Erythroblast (primary cell): ENCODE measurements at regions not wholly inside any gene's neighbourhood (a gene's known extent, or its start where the extent isn't known, plus 50 kb on each side); places are given as distances from the start of the nearest gene placed in this dataset.

Source experiments
- GATA1 ChIP-seq: IDR thresholded peaks from 2 replicates; pipeline ENCODE4 v1.6.1; 2011; ENCODE audit warnings: low read depth, mild to moderate bottlenecking, control low read depth, low read length, moderate library complexity
- POLR2A ChIP-seq: IDR thresholded peaks from 2 replicates; pipeline ENCODE4 v1.6.1; 2011; ENCODE audit warnings: mild to moderate bottlenecking, low read length

GRCh38 chr6:128686084-128686483 is 165.7 kb upstream of the PTPRK start:
- no peak for TF ChIP-seq POLR2A
- TF ChIP-seq GATA1: no peak
